Endothelial cell of umbilical vein (primary cell): ENCODE measurements at regions not wholly inside any gene's neighbourhood (a gene's known extent, or its start where the extent isn't known, plus 50 kb on each side); places are given as distances from the start of the nearest gene placed in this dataset.
"Not testable (repeated sequence)": the region's sequence is repeated elsewhere in the genome, so short reads cannot be mapped to it uniquely, and the experiment has no call there.

ENCODE experiments used
- BruUV-seq: library from RNA; stranded (reverse); fragments of 400-500 nt; replicated peaks from 2 replicates; lab custom pipeline; 2021; lab: Mats Ljungman, UMichigan
- CTCF ChIA-PET: fragments of 300-600, 350-600 bp; sonication (Branson Sonifier 250); formaldehyde crosslinking; loops from one replicate; lab custom pipeline; 2021; ENCODE audit warnings: antibody characterized with exemption, inconsistent platforms; lab: Charles Lee
- POLR2A ChIA-PET: fragments of 300-600, 350-600 bp; sonication (Branson Sonifier 250); formaldehyde crosslinking; loops from one replicate; lab custom pipeline; 2021; ENCODE audit warnings: antibody characterized with exemption, inconsistent platforms; lab: Charles Lee
- DNase-seq: peaks from one replicate; pipeline ENCODE4 v3.0.0-alpha.2; 2011; ENCODE audit warnings: low read depth, low spot score
- FAIRE-seq: peaks from 2 replicates; lab custom pipeline; 2011; peaks lifted over from hg19 to GRCh38; lab: Jason Lieb, UNC
- H2AFZ ChIP-seq: 2 replicates; pipeline ENCODE4 v1.6.0; 2012; ENCODE audit warnings: low read depth, low read length, control low read depth, inconsistent platforms
- H3K27ac ChIP-seq: 2 replicates; pipeline ENCODE4 v1.5.1; 2011; ENCODE audit warnings: low read depth, mild to moderate bottlenecking, control low read depth, low read length, moderate library complexity; ENCODE audit not compliant: insufficient read depth
- H3K27me3 ChIP-seq, 2 experiments: 2 replicates each; pipeline versions ENCODE4 v1.6.0 to v1.6.1; 2011; ENCODE audit warnings: low read length in 2 of 2, mixed read lengths in 1 of 2; ENCODE audit not compliant: control insufficient read depth in 2 of 2, insufficient read depth in 2 of 2
- H3K36me3 ChIP-seq, 2 experiments: 2 replicates in 1 of 2; 3 replicates in 1 of 2; pipeline ENCODE4 v1.5.1; 2011; ENCODE audit warnings: low read length in 2 of 2, mild to moderate bottlenecking in 1 of 2, moderate library complexity in 1 of 2; ENCODE audit not compliant: control insufficient read depth in 2 of 2, insufficient read depth in 2 of 2; ENCODE audit errors: extremely low read depth in 1 of 2
- H3K4me1 ChIP-seq: 3 replicates; pipeline ENCODE4 v1.5.1; 2011; ENCODE audit warnings: mild to moderate bottlenecking, low read length; ENCODE audit not compliant: control insufficient read depth, insufficient read depth; ENCODE audit errors: extremely low read depth
- H3K4me2 ChIP-seq: 2 replicates; pipeline ENCODE4 v1.6.1; 2011; ENCODE audit warnings: low read length, control low read depth, mixed read lengths; ENCODE audit not compliant: insufficient read depth
- H3K4me3 ChIP-seq, 3 experiments: fragments of 200-600 bp in 1 of 3; sonication (generic), shearing (Covaris generic) in 1 of 3; replicated peaks in 1 of 3; 2 replicates each; pipeline ENCODE4 v1.5.1; 2011 to 2016; ENCODE audit warnings: control low read depth in 3 of 3, low read length in 3 of 3, mild to moderate bottlenecking in 2 of 3, inconsistent platforms in 1 of 3, low read depth in 1 of 3, moderate library complexity in 1 of 3; ENCODE audit not compliant: insufficient read depth in 1 of 3
- H3K79me2 ChIP-seq: 2 replicates; pipeline ENCODE4 v1.6.0; 2012; ENCODE audit warnings: low read length, inconsistent platforms; ENCODE audit not compliant: control insufficient read depth, insufficient read depth
- H3K9ac ChIP-seq: replicated peaks from 2 replicates; pipeline ENCODE3; 2011; ENCODE audit warnings: low read length, control low read depth; ENCODE audit not compliant: insufficient read depth; ENCODE audit errors: extremely low read depth
- H3K9me1 ChIP-seq: replicated peaks from 3 replicates; pipeline ENCODE4 v1.6.0; 2011; ENCODE audit warnings: mild to moderate bottlenecking, low read length; ENCODE audit not compliant: control insufficient read depth, insufficient read depth; ENCODE audit errors: extremely low read depth
- H3K9me3 ChIP-seq: replicated peaks from 2 replicates; pipeline ENCODE4 v1.5.1; 2012; ENCODE audit warnings: low read length, inconsistent platforms; ENCODE audit not compliant: control insufficient read depth, insufficient read depth
- H4K20me1 ChIP-seq: replicated peaks from 2 replicates; pipeline ENCODE3; 2011; ENCODE audit warnings: mild to moderate bottlenecking, low read length; ENCODE audit not compliant: control insufficient read depth, insufficient read depth; ENCODE audit errors: extremely low read depth
- dilution Hi-C: fragments of 300-500 bp; cut with MboI; formaldehyde crosslinking; loops from one replicate; pipeline ENCODE4 v1.15.0; 2019; ENCODE audit warnings: low sequenced_read_pairs; ENCODE audit not compliant: extremely low pct_ligation_motif_present
- intact Hi-C: fragments of 100-400 bp; cut with micrococcal nuclease; formaldehyde crosslinking; loops from one replicate; pipeline ENCODE4 v1.10.0; 2022

- H3K36me3 ChIP-seq, FAIRE-seq, H2AFZ ChIP-seq, intact Hi-C loops, H3K4me2 ChIP-seq, CTCF ChIA-PET, dilution Hi-C loops, H3K4me3 ChIP-seq, H3K9me1 ChIP-seq, H3K9me3 ChIP-seq, H3K79me2 ChIP-seq, H4K20me1 ChIP-seq, BruUV-seq, H3K27ac ChIP-seq, POLR2A ChIA-PET, DNase-seq, H3K9ac ChIP-seq, H3K27me3 ChIP-seq: not testable (repeated sequence)
- H3K4me1 ChIP-seq = peaks cover 14% of the 10 kb centered on the region
Measured at GRCh38 chr7:106713452-106713851, 52.5 kb upstream of the CCDC71L start.

DNA sequence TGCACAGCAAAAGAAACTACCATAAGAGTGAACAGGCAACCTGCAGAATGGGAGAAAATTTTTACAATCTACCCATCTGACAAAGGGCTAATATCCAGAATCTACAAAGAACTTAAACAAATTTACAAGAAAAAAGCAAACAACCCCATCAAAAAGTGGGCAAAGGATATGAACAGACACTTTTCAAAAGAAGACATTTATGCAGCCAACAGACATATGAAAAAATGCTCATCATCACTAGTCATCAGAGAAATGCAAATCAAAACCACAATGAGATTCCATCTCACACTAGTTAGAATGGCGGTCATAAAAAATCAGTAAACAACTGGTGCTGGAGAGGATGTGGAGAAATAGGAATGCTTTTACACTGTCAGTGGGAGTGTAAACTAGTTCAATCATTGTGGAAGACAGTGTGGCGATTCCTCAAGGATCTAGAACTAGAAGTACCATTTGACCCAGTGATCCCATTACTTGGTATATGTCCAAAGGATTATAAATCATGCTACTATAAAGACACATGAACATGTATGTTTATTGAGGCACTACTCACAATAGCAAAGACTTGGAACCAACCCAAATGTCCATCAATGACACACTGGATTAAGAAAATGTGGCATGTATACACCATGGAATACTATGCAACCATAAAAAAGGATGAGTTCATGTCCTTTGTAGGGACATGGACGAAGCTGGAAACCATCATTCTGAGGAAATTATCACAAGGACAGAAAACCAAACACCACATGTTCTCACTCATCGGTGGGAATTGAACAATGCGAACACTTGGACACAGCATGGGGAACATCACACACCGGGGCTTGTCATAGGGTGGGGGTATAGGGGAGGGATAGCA, 53.9 kb upstream of the CCDC71L start:
- H3K9me3 ChIP-seq, H3K4me2 ChIP-seq, H2AFZ ChIP-seq, H3K9me1 ChIP-seq, intact Hi-C loops, H3K27ac ChIP-seq, H3K79me2 ChIP-seq, H3K36me3 ChIP-seq, POLR2A ChIA-PET, H3K9ac ChIP-seq, BruUV-seq, H3K4me3 ChIP-seq, dilution Hi-C loops, DNase-seq, FAIRE-seq, CTCF ChIA-PET, H4K20me1 ChIP-seq, H3K27me3 ChIP-seq: not testable (repeated sequence)
- H3K4me1 ChIP-seq = peaks cover 27% of the 10 kb centered on the region
